ENCODE measurements at regions not wholly inside any gene's neighbourhood (a gene's known extent, or its start where the extent isn't known, plus 50 kb on each side); places are given as distances from the start of the nearest gene placed in this dataset.
A peak's percentile ranks its signal among the peaks of the same experiment; 100 is the strongest.

DNA sequence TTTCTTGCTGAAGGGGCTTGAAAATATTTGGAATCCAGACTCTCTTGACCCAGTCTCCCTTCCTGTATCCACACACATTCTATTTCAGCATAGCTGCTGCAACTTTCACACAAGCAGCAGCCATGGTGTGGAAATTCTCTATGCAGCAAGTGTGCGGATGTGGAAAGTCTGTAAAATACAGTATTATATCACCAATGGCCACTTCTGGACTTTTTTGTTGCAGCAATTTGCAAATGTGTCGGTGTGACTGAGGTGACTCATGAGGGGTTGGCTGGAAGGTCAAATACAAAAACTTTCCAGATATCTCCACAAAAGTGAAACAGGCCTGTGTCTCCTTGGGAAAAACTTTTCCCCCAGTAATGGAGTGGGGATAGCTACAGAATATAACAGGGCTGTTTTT lies 299.3 kb upstream of the GYPC start:
- no peak for DNase-seq

DNA sequence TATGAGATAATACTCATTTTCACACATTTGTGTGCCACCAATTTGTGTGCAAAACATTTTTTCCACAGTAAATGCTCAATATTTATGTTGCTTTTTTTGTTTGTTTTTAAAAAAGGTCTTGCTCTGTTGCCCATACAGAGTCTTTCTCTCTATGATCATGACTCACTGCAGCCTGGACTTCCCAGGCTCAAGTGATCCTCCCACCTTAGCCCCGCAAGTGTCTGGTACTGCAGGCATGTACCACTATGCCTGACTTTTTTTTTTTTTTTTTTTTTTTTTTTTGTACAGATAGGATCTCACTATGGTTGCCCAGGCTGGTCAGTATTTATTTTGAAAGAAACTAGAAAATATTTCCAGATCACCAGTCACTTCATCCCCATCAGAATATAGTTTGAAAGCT lies 297.8 kb upstream of the GYPC start:
- no peak for DNase-seq

GRCh38 chr2:126359494-126359893 lies 296.5 kb upstream of the GYPC start:
- no peak for DNase-seq

GRCh38 chr2:126367361-126367760 lies 288.6 kb upstream of the GYPC start:
- DNase-seq = no peak

GRCh38 chr2:126368758-126369157 lies 287.2 kb upstream of the GYPC start:
- DNase-seq = no peak

- no peak for DNase-seq
Observed at GRCh38 chr2:126370201-126370600, 285.8 kb upstream of the GYPC start.

DNA sequence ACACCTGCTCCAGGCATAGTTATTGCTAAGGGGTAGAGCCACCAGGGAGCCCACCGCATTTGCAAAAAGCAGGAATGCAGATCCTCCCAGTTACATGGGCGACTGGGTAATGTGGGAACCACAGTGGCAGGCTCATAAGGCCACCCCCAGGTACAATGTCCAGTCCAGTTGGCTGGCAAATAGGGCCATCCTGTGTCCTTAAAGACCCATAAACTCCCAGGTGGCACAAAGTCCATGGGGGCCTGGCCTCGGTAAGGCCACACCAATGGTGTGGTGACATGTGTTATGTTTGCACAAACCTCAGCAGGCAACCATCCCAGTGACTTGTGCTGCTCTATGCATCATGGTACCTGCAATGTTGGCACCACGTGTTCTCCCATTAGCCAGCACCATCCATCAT lies 283.6 kb upstream of the GYPC start:
- DNase-seq = no peak

DNA sequence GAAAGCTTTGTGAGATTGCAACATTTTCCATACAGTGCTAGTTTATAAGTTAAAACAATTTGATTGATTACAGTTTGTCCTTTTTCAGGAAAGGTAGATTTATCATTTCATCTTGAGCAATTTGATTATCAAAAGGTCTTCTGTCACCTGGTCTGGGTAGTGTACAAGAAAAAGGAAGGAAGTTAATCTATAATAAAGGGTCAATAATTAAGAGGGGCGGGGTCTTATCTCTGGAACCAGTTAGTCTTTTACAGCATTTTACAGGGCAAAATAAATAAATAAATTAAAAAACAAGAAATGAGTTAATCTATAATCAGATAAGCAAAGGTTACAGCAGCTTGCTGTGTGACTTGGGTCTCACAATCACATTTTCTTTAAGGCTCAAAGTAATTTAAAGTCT lies 277.8 kb upstream of the GYPC start:
- DNase-seq = no peak

- DNase-seq = no peak
Observed at GRCh38 chr2:126381091-126381490, 274.9 kb upstream of the GYPC start.

GRCh38 chr2:126382998-126383397 lies 273.0 kb upstream of the GYPC start:
- no peak for DNase-seq

- DNase-seq = no peak
Observed at GRCh38 chr2:126383800-126384199, 272.2 kb upstream of the GYPC start.

GRCh38 chr2:126385441-126385840 lies 270.5 kb upstream of the GYPC start:
- no peak for DNase-seq

- DNase-seq = no peak
Observed at GRCh38 chr2:126385983-126386382, 270.0 kb upstream of the GYPC start.

GRCh38 chr2:126389446-126389845 lies 266.5 kb upstream of the GYPC start:
- no peak for DNase-seq

DNA sequence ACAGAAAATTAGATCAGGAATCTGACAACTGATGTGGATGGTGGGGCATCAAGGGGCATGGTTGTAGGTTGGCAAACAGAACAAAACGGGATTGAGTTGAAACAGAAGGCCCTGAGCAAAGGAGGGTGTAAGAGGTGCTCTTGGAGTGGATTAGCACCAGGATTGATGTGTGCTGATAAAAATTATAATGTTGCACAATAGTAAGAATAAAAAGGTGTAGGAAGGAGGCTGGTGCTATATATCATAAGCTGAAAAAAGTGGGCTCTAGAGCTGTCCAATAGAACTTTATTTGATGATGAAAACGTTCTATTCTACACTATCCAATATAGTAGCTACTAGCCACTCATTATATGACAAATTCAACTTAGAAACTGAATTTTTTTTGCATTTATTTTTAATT lies 263.1 kb upstream of the GYPC start:
- DNase-seq = no peak

DNA sequence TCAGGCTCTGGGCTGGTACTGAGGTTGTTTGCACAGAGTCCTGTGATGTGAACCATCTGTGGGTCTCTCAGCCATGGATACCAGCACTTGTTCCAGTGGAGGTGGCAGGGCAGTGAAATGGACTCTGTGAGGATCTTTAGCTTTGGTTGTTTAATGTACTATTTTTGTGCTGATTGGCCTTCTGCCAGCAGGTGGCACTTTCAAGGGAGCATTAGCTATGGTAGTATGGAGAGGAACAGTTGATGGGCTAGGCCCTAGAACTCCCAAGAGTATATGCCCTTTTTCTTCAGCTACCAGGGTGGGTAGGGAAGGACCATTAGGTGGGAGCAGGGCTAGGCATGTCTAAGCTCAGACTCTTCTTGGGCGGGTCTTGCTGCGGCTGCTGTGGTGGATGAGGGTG lies 257.0 kb upstream of the GYPC start:
- peak; percentile 7 for DNase-seq

GRCh38 chr2:126403039-126403628 lies 252.8 kb upstream of the GYPC start:
- DNase-seq = no peak

GRCh38 chr2:126406267-126406666 lies 249.7 kb upstream of the GYPC start:
- no peak for DNase-seq

- DNase-seq = no peak
Observed at GRCh38 chr2:126408671-126409070, 247.3 kb upstream of the GYPC start.

DNA sequence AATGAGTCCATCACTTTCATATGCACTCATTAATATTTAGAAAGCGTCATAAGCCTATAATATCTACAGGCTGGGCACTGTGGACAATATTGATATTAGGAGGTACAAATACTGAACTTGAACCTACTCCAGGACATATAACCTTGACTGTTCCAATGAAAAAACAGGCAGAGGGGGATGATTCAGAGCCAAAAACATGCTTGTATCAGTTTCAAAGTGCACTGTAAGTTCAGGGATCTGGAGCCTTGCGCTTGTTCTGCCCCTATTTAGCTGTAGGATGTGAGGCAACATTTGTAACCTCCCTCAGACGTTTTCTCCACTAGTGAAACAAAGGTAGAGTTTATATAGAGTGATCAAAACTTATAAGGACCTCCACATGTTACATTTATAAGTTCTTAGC lies 246.1 kb upstream of the GYPC start:
- DNase-seq = no peak

DNA sequence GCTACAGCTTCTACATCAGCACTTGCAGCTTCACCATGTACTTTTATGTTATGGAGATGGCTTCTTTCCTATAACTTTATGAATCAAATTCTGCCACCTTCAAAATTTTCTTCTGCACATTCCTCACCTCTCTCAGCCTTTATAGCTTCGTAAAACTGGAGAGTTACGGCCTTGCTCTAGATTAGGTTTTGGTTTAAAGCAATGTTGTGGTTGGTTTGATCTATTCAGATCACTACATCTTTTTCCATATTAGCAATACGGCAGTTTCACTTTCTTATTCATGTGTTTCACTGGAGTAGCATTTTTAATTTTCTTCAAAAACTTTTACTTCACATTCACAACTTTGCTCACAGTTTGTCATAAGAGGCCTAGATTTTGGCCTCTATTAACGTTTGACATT lies 242.9 kb upstream of the GYPC start:
- no peak for DNase-seq

DNA sequence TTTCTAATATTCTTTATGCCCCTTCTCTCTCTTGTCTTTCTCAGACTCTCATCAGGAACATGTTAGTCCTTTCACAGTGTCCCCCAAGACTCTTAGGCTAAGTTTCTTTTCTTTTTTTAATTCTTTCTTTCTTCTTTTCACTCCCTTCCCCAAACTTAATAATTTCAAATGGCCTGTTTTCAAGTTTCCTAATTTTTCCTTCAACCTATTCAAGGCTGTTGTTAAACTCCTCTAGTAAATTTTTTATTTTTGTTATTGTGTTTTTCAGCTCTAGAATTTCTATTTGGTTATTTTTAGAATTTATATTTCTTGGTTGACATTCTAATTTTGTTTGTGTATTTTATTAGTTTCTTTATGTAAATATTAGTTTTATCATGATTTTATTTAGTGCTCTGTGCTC lies 236.6 kb upstream of the GYPC start:
- no peak for DNase-seq

DNA sequence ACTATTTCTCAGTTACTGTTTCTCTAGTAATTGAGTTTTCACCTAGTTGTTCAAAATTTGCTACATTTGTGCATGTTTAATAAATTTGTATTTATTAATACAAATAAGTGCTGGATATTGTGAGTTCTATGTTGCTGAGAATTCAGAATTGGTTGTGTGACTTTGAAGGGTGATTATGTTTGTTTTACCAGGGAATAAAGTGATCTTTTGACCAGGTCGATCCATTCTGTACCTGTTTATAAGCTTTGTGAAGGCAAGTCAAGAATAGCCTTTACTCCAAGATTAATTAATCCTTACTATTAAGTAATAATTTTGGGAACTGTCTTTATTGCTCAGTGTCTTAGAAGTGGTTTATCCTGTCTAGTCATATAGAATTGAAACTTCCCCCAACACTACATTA lies 230.0 kb upstream of the GYPC start:
- DNase-seq = no peak

GRCh38 chr2:126429103-126429502 lies 226.9 kb upstream of the GYPC start:
- no peak for DNase-seq

GRCh38 chr2:126431136-126431535 lies 224.8 kb upstream of the GYPC start:
- DNase-seq = no peak

DNA sequence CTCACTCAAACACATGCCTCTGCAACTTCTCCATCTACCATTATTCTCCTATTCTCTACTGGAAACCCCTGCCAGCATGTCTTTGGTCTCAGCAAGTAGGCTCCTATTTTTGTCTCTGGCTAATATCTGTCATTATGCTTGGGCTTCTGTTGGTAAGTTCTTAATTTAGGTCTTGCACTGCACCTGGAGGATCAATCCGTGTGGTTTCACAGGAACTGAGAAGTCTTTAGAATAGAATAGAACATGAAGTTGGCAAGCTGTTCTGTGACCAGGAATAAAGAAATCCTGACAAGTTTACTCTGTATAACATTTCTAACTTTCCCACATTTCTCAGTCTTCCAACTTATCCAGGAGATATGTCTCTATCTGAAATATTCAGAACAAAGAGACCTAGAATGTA lies 219.5 kb upstream of the GYPC start:
- DNase-seq = no peak

Measured in stimulated activated CD4-positive, alpha-beta T cell treated with anti-CD3 and anti-CD28 coated beads, Interleukin-4, amount 100 ng/mL, for 1 hour (primary cell).